KMS-11 (cell line): ENCODE measurements at regions not wholly inside any gene's neighbourhood (a gene's known extent, or its start where the extent isn't known, plus 50 kb on each side); places are given as distances from the start of the nearest gene placed in this dataset.

Source experiments
- H2AFZ ChIP-seq: fragments of 200-600 bp; sonication (generic); 2 replicates; pipeline ENCODE4 v1.6.1; 2016; ENCODE audit warnings: antibody characterized with exemption, mixed run types, low read depth
- H3K27ac ChIP-seq: fragments of 200-600 bp; sonication (generic); 2 replicates; pipeline ENCODE4 v1.6.1; 2016; ENCODE audit warnings: mild to moderate bottlenecking, mixed run types
- H3K27me3 ChIP-seq: fragments of 200-600 bp; sonication (generic); 2 replicates; pipeline ENCODE4 v1.6.1; 2017; ENCODE audit warnings: mild to moderate bottlenecking, low read depth, mixed run types, moderate library complexity; ENCODE audit not compliant: insufficient read depth
- H3K36me3 ChIP-seq: fragments of 200-600 bp; sonication (generic); 2 replicates; pipeline ENCODE4 v1.6.1; 2017; ENCODE audit warnings: mild to moderate bottlenecking, mixed run types; ENCODE audit not compliant: insufficient read depth
- H3K4me1 ChIP-seq: fragments of 200-600 bp; sonication (generic); 2 replicates; pipeline ENCODE4 v1.6.1; 2016; ENCODE audit warnings: mild to moderate bottlenecking, low read depth, mixed run types; ENCODE audit not compliant: poor library complexity, severe bottlenecking
- H3K4me2 ChIP-seq: fragments of 200-600 bp; sonication (generic); 2 replicates; pipeline ENCODE4 v1.7.0; 2016; ENCODE audit warnings: mild to moderate bottlenecking, mixed run types
- H3K4me3 ChIP-seq: fragments of 200-600 bp; sonication (generic); IDR thresholded peaks from 2 replicates; pipeline ENCODE4 v1.6.1; 2017; ENCODE audit warnings: low read depth, low read length, mixed read lengths; ENCODE audit not compliant: insufficient read depth
- H3K79me2 ChIP-seq: fragments of 200-600 bp; sonication (generic); 2 replicates; pipeline ENCODE4 v1.6.1; 2016; ENCODE audit warnings: low read depth, mixed run types; ENCODE audit not compliant: insufficient read depth
- H3K9ac ChIP-seq: fragments of 200-600 bp; sonication (generic); 2 replicates; pipeline ENCODE4 v1.6.1; 2016; ENCODE audit warnings: mild to moderate bottlenecking, mixed run types
- H4K20me1 ChIP-seq: fragments of 200-600 bp; sonication (generic); 2 replicates; pipeline ENCODE4 v1.6.1; 2016; ENCODE audit warnings: mild to moderate bottlenecking, mixed run types; ENCODE audit not compliant: insufficient read depth
- TF ChIP-seq, protein P1 (sequence below): fragments of 200-600 bp; sonication (generic); conservative IDR thresholded peaks from 2 replicates; pipeline ENCODE4 v1.6.1; 2017; ENCODE audit warnings: low read depth, mild to moderate bottlenecking, antibody characterized with exemption, low read length, moderate library complexity, mixed read lengths

- Histone ChIP-seq H3K27ac (no peak overlapping the region), H3K79me2 (no peaks in the 10 kb centered on the region), H4K20me1 (no peaks in the 10 kb centered on the region), H3K4me3 (no peak overlapping the region), H3K9ac (no peak overlapping the region), H2AFZ (no peak overlapping the region), H3K27me3 (no peaks in the 10 kb centered on the region), H3K4me2 (no peak overlapping the region), H3K36me3 (no peaks in the 10 kb centered on the region), H3K4me1 (no peaks in the 10 kb centered on the region)
- TF ChIP-seq, protein P1, sequence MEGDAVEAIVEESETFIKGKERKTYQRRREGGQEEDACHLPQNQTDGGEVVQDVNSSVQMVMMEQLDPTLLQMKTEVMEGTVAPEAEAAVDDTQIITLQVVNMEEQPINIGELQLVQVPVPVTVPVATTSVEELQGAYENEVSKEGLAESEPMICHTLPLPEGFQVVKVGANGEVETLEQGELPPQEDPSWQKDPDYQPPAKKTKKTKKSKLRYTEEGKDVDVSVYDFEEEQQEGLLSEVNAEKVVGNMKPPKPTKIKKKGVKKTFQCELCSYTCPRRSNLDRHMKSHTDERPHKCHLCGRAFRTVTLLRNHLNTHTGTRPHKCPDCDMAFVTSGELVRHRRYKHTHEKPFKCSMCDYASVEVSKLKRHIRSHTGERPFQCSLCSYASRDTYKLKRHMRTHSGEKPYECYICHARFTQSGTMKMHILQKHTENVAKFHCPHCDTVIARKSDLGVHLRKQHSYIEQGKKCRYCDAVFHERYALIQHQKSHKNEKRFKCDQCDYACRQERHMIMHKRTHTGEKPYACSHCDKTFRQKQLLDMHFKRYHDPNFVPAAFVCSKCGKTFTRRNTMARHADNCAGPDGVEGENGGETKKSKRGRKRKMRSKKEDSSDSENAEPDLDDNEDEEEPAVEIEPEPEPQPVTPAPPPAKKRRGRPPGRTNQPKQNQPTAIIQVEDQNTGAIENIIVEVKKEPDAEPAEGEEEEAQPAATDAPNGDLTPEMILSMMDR, result no peak
Measured at GRCh38 chr7:153628825-153629224, 423.4 kb upstream of the DPP6 start.

- Histone ChIP-seq H2AFZ (no peak overlapping the region), H3K27ac (no peak overlapping the region), H3K79me2 (no peaks in the 10 kb centered on the region), H3K9ac (no peak overlapping the region), H3K4me1 (no peaks in the 10 kb centered on the region), H4K20me1 (no peaks in the 10 kb centered on the region; the same call in 1 of the 2 replicates), H3K27me3 (no peaks in the 10 kb centered on the region), H3K4me3 (no peak overlapping the region), H3K4me2 (no peak overlapping the region), H3K36me3 (no peaks in the 10 kb centered on the region)
- TF ChIP-seq, protein P1, result no peak
Measured at GRCh38 chr7:153638821-153639435, 413.3 kb upstream of the DPP6 start.

- TF ChIP-seq, protein P1, result no peak
Measured at GRCh38 chr7:153640586-153640985, 411.6 kb upstream of the DPP6 start.

GRCh38 chr7:153641199-153641598, 411.0 kb upstream of the DPP6 start:
- TF ChIP-seq, protein P1, result no peak
- Histone ChIP-seq H4K20me1 (no peaks in the 10 kb centered on the region; the same call in 1 of the 2 replicates), H3K36me3 (no peaks in the 10 kb centered on the region)

More at GRCh38 chr7:153640586-153640985, 411.6 kb upstream of the DPP6 start:
- Histone ChIP-seq H3K27ac (no peak overlapping the region), H3K36me3 (no peaks in the 10 kb centered on the region), H2AFZ (no peak overlapping the region), H4K20me1 (no peaks in the 10 kb centered on the region; the same call in 1 of the 2 replicates), H3K79me2 (no peaks in the 10 kb centered on the region), H3K4me2 (no peak overlapping the region), H3K4me1 (no peaks in the 10 kb centered on the region), H3K27me3 (no peaks in the 10 kb centered on the region), H3K4me3 (no peak overlapping the region), H3K9ac (no peak overlapping the region)

More at GRCh38 chr7:153641199-153641598, 411.0 kb upstream of the DPP6 start:
- H2AFZ ChIP-seq, result no peak overlapping the region
- no peak overlapping the region for H3K4me3 ChIP-seq
- no peaks in the 10 kb centered on the region for H3K79me2 ChIP-seq
- no peak overlapping the region for H3K4me2 ChIP-seq
- H3K27ac ChIP-seq, result no peak overlapping the region
- H3K9ac ChIP-seq, result no peak overlapping the region
- no peaks in the 10 kb centered on the region for H3K27me3 ChIP-seq
- no peaks in the 10 kb centered on the region for H3K4me1 ChIP-seq
